A549 (cell line): ENCODE measurements at regions not wholly inside any gene's neighbourhood (a gene's known extent, or its start where the extent isn't known, plus 50 kb on each side); places are given as distances from the start of the nearest gene placed in this dataset.

Experiments
- ATAC-seq, 2 experiments: fragments of 200-7000 bp in 1 of 2; fragments of >200 bp in 1 of 2; cut with Nextera tagmentation in 1 of 2; cut with Tn5 transposase in 1 of 2; 3 replicates each; pipeline versions ENCODE4 v1.8.0 to v1.9.1; 2018 to 2020; ENCODE audit warnings: mild to moderate bottlenecking in 1 of 2, moderate library complexity in 1 of 2
- CTCF ChIA-PET: fragments of 300-600 bp; sonication (Branson Sonifier 250); formaldehyde crosslinking; extraction: SDS; loops from one replicate; lab custom pipeline; 2021; ENCODE audit warnings: antibody characterized with exemption, inconsistent platforms; lab: Yijun Ruan, JAX
- POLR2A ChIA-PET: fragments of 350-600 bp; formaldehyde crosslinking; extraction: SDS; loops from one replicate; lab custom pipeline; 2021; ENCODE audit warnings: antibody characterized with exemption, inconsistent platforms; lab: Yijun Ruan, JAX
- DNase-seq, 2 experiments: peaks; one replicate each; pipeline versions ENCODE4 v3.0.0 to v3.0.0-alpha.2; 2011 to 2016; ENCODE audit warnings: low read depth in 1 of 2, low spot score in 1 of 2
- FAIRE-seq: peaks from 2 replicates; lab custom pipeline; 2011; peaks lifted over from hg19 to GRCh38; lab: Jason Lieb, UNC
- H3K27ac ChIP-seq, 2 experiments: fragments of >200 bp; sonication (Bioruptor Twin); formaldehyde crosslinking; 3 replicates each; pipeline ENCODE4 v1.5.1; 2016 to 2017
- H3K4me1 ChIP-seq: fragments of >200 bp; sonication (Bioruptor Twin); formaldehyde crosslinking; 3 replicates; pipeline ENCODE4 v1.6.1; 2016
- H3K4me2 ChIP-seq: fragments of >200 bp; sonication (Bioruptor Twin); formaldehyde crosslinking; 3 replicates; pipeline ENCODE4 v1.6.1; 2016
- H3K4me3 ChIP-seq: fragments of >200 bp; sonication (Bioruptor Twin); formaldehyde crosslinking; 3 replicates; pipeline ENCODE4 v1.5.1; 2016
- H3K9me3 ChIP-seq: fragments of >200 bp; sonication (Bioruptor Twin); formaldehyde crosslinking; 3 replicates; pipeline ENCODE4 v1.6.1; 2016
- ATOH8 ChIP-seq: fragments of 250-450 bp; sonication (Bioruptor Pico); IDR thresholded peaks from 2 replicates; pipeline ENCODE4 v1.5.0; 2020; ENCODE audit warnings: low read depth, mild to moderate bottlenecking, moderate library complexity
- BHLHE40 ChIP-seq: IDR thresholded peaks from 2 replicates; pipeline ENCODE4 v1.6.1; 2012; ENCODE audit warnings: low read depth, low read length, inconsistent platforms
- CBX8 ChIP-seq: fragments of 200-600 bp; sonication (generic); IDR thresholded peaks from 2 replicates; pipeline ENCODE4 v1.6.1; 2016
- CEBPB ChIP-seq, 2 experiments: fragments of >200 bp in 1 of 2; sonication (Bioruptor Twin) in 1 of 2; formaldehyde crosslinking in 1 of 2; IDR thresholded peaks; 2 replicates each; pipeline ENCODE4 v1.6.1; 2012 to 2016
- CTCF ChIP-seq: fragments of >200 bp; sonication (Bioruptor Twin); formaldehyde crosslinking; IDR thresholded peaks from 3 replicates; pipeline ENCODE4 v1.5.1; 2016
- ELK1 ChIP-seq: fragments of 150-350 bp; IDR thresholded peaks from 2 replicates; pipeline ENCODE4 v1.6.1; 2014; ENCODE audit warnings: low read depth, mild to moderate bottlenecking, low read length
- EP300 ChIP-seq, 2 experiments: fragments of >200 bp; sonication (Bioruptor Twin); formaldehyde crosslinking; IDR thresholded peaks; 2 replicates in 1 of 2; 3 replicates in 1 of 2; pipeline ENCODE4 v1.6.1; 2016 to 2017
- FOSB ChIP-seq: fragments of 250-450 bp; sonication (Bioruptor Pico); IDR thresholded peaks from 2 replicates; pipeline ENCODE4 v1.5.0; 2020; ENCODE audit warnings: mild to moderate bottlenecking, moderate library complexity
- HEYL ChIP-seq: fragments of 250-450 bp; sonication (Bioruptor Pico); IDR thresholded peaks from 2 replicates; pipeline ENCODE4 v1.8.0; 2021; ENCODE audit warnings: mild to moderate bottlenecking, moderate library complexity
- JUN ChIP-seq, 2 experiments: fragments of >200 bp; sonication (Bioruptor Twin); formaldehyde crosslinking; IDR thresholded peaks; 2 replicates in 1 of 2; 3 replicates in 1 of 2; pipeline ENCODE4 v1.6.1; 2016 to 2017
- JUNB ChIP-seq: fragments of >200 bp; sonication (Bioruptor Twin); formaldehyde crosslinking; IDR thresholded peaks from 2 replicates; pipeline ENCODE4 v1.6.1; 2016
- KDM1A ChIP-seq: fragments of 200-600 bp; sonication (generic); IDR thresholded peaks from 2 replicates; pipeline ENCODE4 v1.6.1; 2016; ENCODE audit warnings: low read depth, mild to moderate bottlenecking
- KDM5A ChIP-seq: fragments of 200-600 bp; sonication (generic); IDR thresholded peaks from 2 replicates; pipeline ENCODE4 v1.6.1; 2016; ENCODE audit warnings: antibody characterized with exemption, mild to moderate bottlenecking
- MAFK ChIP-seq: fragments of 450-650 bp; IDR thresholded peaks from 2 replicates; pipeline ENCODE4 v1.6.1; 2014; ENCODE audit not compliant: partially characterized antibody
- NPAS2 ChIP-seq: fragments of 250-450 bp; sonication (Bioruptor Pico); IDR thresholded peaks from 2 replicates; pipeline ENCODE4 v1.8.0; 2022; ENCODE audit warnings: mild to moderate bottlenecking, moderate library complexity, borderline replicate concordance
- PBX3 ChIP-seq: IDR thresholded peaks from 2 replicates; pipeline ENCODE4 v1.6.1; 2012
- PHF8 ChIP-seq: fragments of 200-600 bp; sonication (generic); IDR thresholded peaks from 2 replicates; pipeline ENCODE4 v1.6.1; 2016; ENCODE audit warnings: low read depth, mild to moderate bottlenecking, antibody characterized with exemption, moderate library complexity, borderline replicate concordance
- POLR2A ChIP-seq: IDR thresholded peaks from 2 replicates; pipeline ENCODE4 v1.6.1; 2012; ENCODE audit warnings: mild to moderate bottlenecking, low read length
- POLR2AphosphoS2 ChIP-seq: conservative IDR thresholded peaks from 2 replicates; pipeline ENCODE4 v1.6.1; 2012; ENCODE audit warnings: low read length, improper control_type of control experiment, inconsistent platforms
- RAD21 ChIP-seq, 2 experiments: fragments of >200 bp in 1 of 2; sonication (Bioruptor Twin) in 1 of 2; formaldehyde crosslinking in 1 of 2; IDR thresholded peaks in 1 of 2; conservative IDR thresholded peaks in 1 of 2; 2 replicates in 1 of 2; 3 replicates in 1 of 2; pipeline ENCODE4 v1.6.1; 2012 to 2018; ENCODE audit warnings: inconsistent platforms in 1 of 2
- SMC3 ChIP-seq: fragments of >200 bp; sonication (Bioruptor Twin); formaldehyde crosslinking; IDR thresholded peaks from 3 replicates; pipeline ENCODE4 v1.6.1; 2018; ENCODE audit warnings: inconsistent platforms
- USF2 ChIP-seq: fragments of 450-650 bp; IDR thresholded peaks from 2 replicates; pipeline ENCODE4 v1.6.1; 2014; ENCODE audit warnings: antibody characterized with exemption
- ZFP36 ChIP-seq: fragments of 450-650 bp; IDR thresholded peaks from 2 replicates; pipeline ENCODE4 v1.6.1; 2014; ENCODE audit warnings: borderline replicate concordance; ENCODE audit not compliant: partially characterized antibody
- ZSCAN20 ChIP-seq: fragments of 250-450 bp; sonication (Bioruptor Pico); IDR thresholded peaks from 2 replicates; pipeline ENCODE4 v1.8.0; 2022; ENCODE audit warnings: mild to moderate bottlenecking, moderate library complexity
- WGBS: methylation state at CpG from one replicate; pipeline ENCODE4 v1.1.6; 2017; ENCODE audit errors: missing lambda C conversion rate; 5-methylcytosine and 5-hydroxymethylcytosine counted together

- H3K9me3 ChIP-seq, result no peaks in the 10 kb centered on the region
- no peak overlapping the region for H3K4me3 ChIP-seq
- DNase-seq (no peak), FAIRE-seq (no peak), ATAC-seq (no peak)
- H3K4me2 ChIP-seq, result no peak overlapping the region
- no peak overlapping the region for H3K27ac ChIP-seq
- WGBS, result 45% methylated on average over 4 of the region's 4 CpGs
- no peaks in the 10 kb centered on the region for H3K4me1 ChIP-seq
- no peak for TF ChIP-seq PBX3
- no peak for TF ChIP-seq SMC3
- no peak for TF ChIP-seq MAFK
- TF ChIP-seq CTCF, result no peak
- no peak for TF ChIP-seq BHLHE40
- TF ChIP-seq CBX8, result no peak
- no peak for TF ChIP-seq NPAS2 (CRISPR knock-in tag)
- no peak for TF ChIP-seq KDM1A
- ChIA-PET CTCF (no interaction called here), POLR2A (no interaction called here)
Measured at GRCh38 chr1:244246334-244246733, 195.3 kb downstream of the ZBTB18 start.

GRCh38 chr1:244248426-244248825, 197.3 kb downstream of the ZBTB18 start:
- H3K9me3 ChIP-seq, result no peaks in the 10 kb centered on the region
- no peak overlapping the region for H3K27ac ChIP-seq
- ATAC-seq (no peak), FAIRE-seq (no peak), DNase-seq (no peak)
- POLR2A ChIA-PET, result no interaction called here
- H3K4me3 ChIP-seq, result no peak overlapping the region
- no peak for TF ChIP-seq PBX3
- TF ChIP-seq PHF8, result no peak
- TF ChIP-seq POLR2A, result no peak
- TF ChIP-seq JUN (IDR thresholded peaks at IDR 0.05), result no peak
- TF ChIP-seq ZFP36, result no peak
- no peak for TF ChIP-seq POLR2AphosphoS2
- TF ChIP-seq HEYL (CRISPR knock-in tag), result no peak
- TF ChIP-seq RAD21 (conservative IDR thresholded peaks at IDR 0.05 in 1 of 2, IDR thresholded peaks at IDR 0.05 in 1 of 2), result no peak
- no peak for TF ChIP-seq MAFK
- TF ChIP-seq EP300 (IDR thresholded peaks at IDR 0.05), result no peak
- no peak for TF ChIP-seq KDM5A
- no peak for TF ChIP-seq JUNB
- TF ChIP-seq FOSB (CRISPR knock-in tag), result no peak
- TF ChIP-seq ZSCAN20 (CRISPR knock-in tag), result no peak
- no peak for TF ChIP-seq SMC3
- no peak overlapping the region for H3K4me2 ChIP-seq
- CTCF ChIA-PET, result interaction anchor here (0.6 to 1.6 kb wide), 3 partner anchors 9 to 577 kb away, joined by 4 read pairs; no protein-coding TSS in a partner anchor
- 95% methylated on average over 3 of the region's 3 CpGs for WGBS
- no peaks in the 10 kb centered on the region for H3K4me1 ChIP-seq

- ATAC-seq, result no peak
- WGBS, result 73% methylated on average over 4 of the region's 4 CpGs
- Histone ChIP-seq H3K4me1 (no peaks in the 10 kb centered on the region), H3K27ac (no peak overlapping the region), H3K4me2 (no peak overlapping the region), H3K4me3 (no peak overlapping the region), H3K9me3 (no peaks in the 10 kb centered on the region)
- FAIRE-seq, result no peak
- TF ChIP-seq ATOH8 (CRISPR knock-in tag), result no peak
- TF ChIP-seq CEBPB (IDR thresholded peaks at IDR 0.05), result no peak
- no peak for TF ChIP-seq USF2
- TF ChIP-seq MAFK, result no peak
- TF ChIP-seq ELK1, result no peak
- TF ChIP-seq HEYL (CRISPR knock-in tag), result no peak
- POLR2A ChIA-PET, result no interaction called here
- no peak for DNase-seq
- CTCF ChIA-PET, result no interaction called here
Measured at GRCh38 chr1:244252211-244252610, 199.5 kb downstream of the ADSS2 start.
